Adrenal gland (tissue), 5 donors: ENCODE measurements at regions not wholly inside any gene's neighbourhood (a gene's known extent, or its start where the extent isn't known, plus 50 kb on each side); places are given as distances from the start of the nearest gene placed in this dataset.

Source experiments
- CTCF ChIP-seq, 6 experiments: fragments of 450-650 bp in 4 of 6; fragments of 200-600 bp in 2 of 6; sonication (generic) in 1 of 6; IDR thresholded peaks; 1 replicate in 5 of 6; 2 replicates in 1 of 6; pipeline versions ENCODE4 v1.5.1 to v1.8.0; 2016 to 2021; ENCODE audit warnings: antibody characterized with exemption in 6 of 6, mild to moderate bottlenecking in 2 of 6, moderate library complexity in 1 of 6
- POLR2A ChIP-seq, 2 donors: fragments of 450-650 bp; IDR thresholded peaks; one replicate each; pipeline ENCODE4 v1.6.1; 2017; ENCODE audit warnings: antibody characterized with exemption in 2 of 2, mild to moderate bottlenecking in 2 of 2, moderate library complexity in 1 of 2
- donor health status: DM: no; HTN: no; CAD: no.

GRCh38 chr3:106217745-106218144, 348.9 kb upstream of the CBLB start:
- TF ChIP-seq CTCF (IDR thresholded peaks at IDR 0.05) (no peak), POLR2A (IDR thresholded peaks at IDR 0.05) (no peak)
